HepG2 (cell line): ENCODE measurements at regions not wholly inside any gene's neighbourhood (a gene's known extent, or its start where the extent isn't known, plus 50 kb on each side); places are given as distances from the start of the nearest gene placed in this dataset.

Source experiments
- ATAC-seq: fragments of 200-7000 bp; cut with Tn5 transposase; 3 replicates; pipeline ENCODE4 v1.9.1; 2020; ENCODE audit warnings: mild to moderate bottlenecking, moderate library complexity
- BruUV-seq: library from RNA; stranded (reverse); fragments of 400-500 nt; replicated peaks from 2 replicates; lab custom pipeline; 2021; lab: Mats Ljungman, UMichigan
- CTCF ChIA-PET: fragments of 300-600 bp; formaldehyde crosslinking; extraction: SDS; loops from one replicate; lab custom pipeline; 2021; ENCODE audit warnings: low total read pairs, inconsistent platforms, low intra/inter-chr PET ratio; lab: Yijun Ruan, JAX
- POLR2A ChIA-PET: fragments of 350-600 bp; sonication (Branson Sonifier 250); formaldehyde crosslinking; loops from one replicate; lab custom pipeline; 2020; ENCODE audit warnings: antibody characterized with exemption, inconsistent platforms; lab: Yijun Ruan, JAX
- DNase-seq: peaks from one replicate; pipeline ENCODE4 v3.0.0-alpha.2; 2015; ENCODE audit warnings: low spot score
- FAIRE-seq: peaks from 3 replicates; lab custom pipeline; 2011; peaks lifted over from hg19 to GRCh38; lab: Jason Lieb, UNC
- H2AFZ ChIP-seq: one replicate; pipeline ENCODE4 v1.6.1; 2011; ENCODE audit warnings: low read length, inconsistent platforms
- H3K27ac ChIP-seq: fragments of 300-600 bp; 3 replicates; pipeline ENCODE4 v1.8.0; 2011; ENCODE audit warnings: mixed run types, mild to moderate bottlenecking, mixed read lengths, low read length, inconsistent platforms; ENCODE audit not compliant: insufficient read depth; ENCODE audit errors: extremely low read length
- H3K27me3 ChIP-seq, 2 experiments: fragments of 200-600 bp in 1 of 2; 2 replicates in 1 of 2; 3 replicates in 1 of 2; pipeline versions ENCODE4 v1.6.0 to v1.8.0; 2011; ENCODE audit warnings: low read length in 2 of 2, mild to moderate bottlenecking in 2 of 2, moderate library complexity in 2 of 2, inconsistent platforms in 1 of 2; ENCODE audit not compliant: insufficient read depth in 2 of 2, control insufficient read depth in 1 of 2
- H3K36me3 ChIP-seq, 2 experiments: fragments of 200-600 bp in 1 of 2; replicated peaks in 1 of 2; 2 replicates in 1 of 2; 3 replicates in 1 of 2; pipeline versions ENCODE4 v1.5.1 to v1.8.0; 2011; ENCODE audit warnings: low read length in 2 of 2, inconsistent platforms in 1 of 2; ENCODE audit not compliant: insufficient read depth in 2 of 2, control insufficient read depth in 1 of 2
- H3K4me1 ChIP-seq: 2 replicates; pipeline ENCODE4 v1.5.1; 2012; ENCODE audit warnings: low read length, inconsistent platforms; ENCODE audit not compliant: insufficient read depth
- H3K4me2 ChIP-seq: 2 replicates; pipeline ENCODE4 v1.6.0; 2011; ENCODE audit warnings: low read depth, low read length, inconsistent platforms
- H3K4me3 ChIP-seq, 3 experiments: fragments of 200-600 bp in 1 of 3; sonication (generic), shearing (Covaris generic) in 1 of 3; replicated peaks in 1 of 3; 2 replicates each; pipeline ENCODE4 v1.5.1; 2011 to 2016; ENCODE audit warnings: low read length in 3 of 3, inconsistent platforms in 2 of 3, low read depth in 2 of 3, mild to moderate bottlenecking in 2 of 3, control low read depth in 1 of 3, mixed read lengths in 1 of 3; ENCODE audit not compliant: insufficient read depth in 1 of 3
- H3K79me2 ChIP-seq: one replicate; pipeline ENCODE4 v1.6.1; 2011; ENCODE audit warnings: low read length, inconsistent platforms; ENCODE audit not compliant: insufficient read depth
- H3K9ac ChIP-seq: 2 replicates; pipeline ENCODE4 v1.6.0; 2011; ENCODE audit warnings: mild to moderate bottlenecking, low read depth, low read length, inconsistent platforms; ENCODE audit not compliant: insufficient read depth
- H3K9me3 ChIP-seq: 2 replicates; pipeline ENCODE4 v1.5.1; 2012; ENCODE audit warnings: mild to moderate bottlenecking, low read length
- H4K20me1 ChIP-seq: 2 replicates; pipeline ENCODE4 v1.6.0; 2011; ENCODE audit warnings: inconsistent platforms, mild to moderate bottlenecking, low read length, moderate library complexity; ENCODE audit not compliant: insufficient read depth
- BCL6 ChIP-seq: IDR thresholded peaks from 2 replicates; pipeline ENCODE4 v1.6.1; 2016; ENCODE audit warnings: missing genetic modification reagents, missing compliant biosample characterization
- BHLHE40 ChIP-seq: IDR thresholded peaks from 2 replicates; pipeline ENCODE4 v1.6.1; 2011; ENCODE audit warnings: low read length, improper control_type of control experiment
- GMEB2 ChIP-seq: IDR thresholded peaks from 2 replicates; pipeline ENCODE4 v1.6.1; 2016; ENCODE audit warnings: missing biosample characterization, missing genetic modification reagents, low read depth
- GTF2F1 ChIP-seq: fragments of 150-350 bp; IDR thresholded peaks from 2 replicates; pipeline ENCODE4 v1.6.1; 2014; ENCODE audit warnings: low read length
- KDM5A ChIP-seq: fragments of 200-600 bp; sonication (generic); IDR thresholded peaks from 2 replicates; pipeline ENCODE4 v1.7.0; 2018; ENCODE audit warnings: antibody characterized with exemption, mild to moderate bottlenecking, low read length, borderline replicate concordance
- NFYB ChIP-seq: sonication (generic); formaldehyde crosslinking; IDR thresholded peaks from 2 replicates; pipeline ENCODE4 v1.4.0; 2020; ENCODE audit warnings: missing genetic modification reagents
- SNAI1 ChIP-seq: sonication (generic); formaldehyde crosslinking; IDR thresholded peaks from 2 replicates; pipeline ENCODE4 v1.5.0; 2020; ENCODE audit warnings: mild to moderate bottlenecking, missing genetic modification reagents, borderline replicate concordance
- ZBTB21 ChIP-seq: sonication (generic); formaldehyde crosslinking; IDR thresholded peaks from 2 replicates; pipeline ENCODE4 v1.4.0; 2020; ENCODE audit warnings: missing genetic modification reagents
- ZFY ChIP-seq: sonication (generic); formaldehyde crosslinking; IDR thresholded peaks from 2 replicates; pipeline ENCODE4 v1.4.0; 2020; ENCODE audit warnings: missing genetic modification reagents
- ZKSCAN8 ChIP-seq: IDR thresholded peaks from 2 replicates; pipeline ENCODE4 v1.6.1; 2016; ENCODE audit warnings: borderline replicate concordance, missing genetic modification reagents, missing compliant biosample characterization
- ZNF232 ChIP-seq: sonication (generic); formaldehyde crosslinking; IDR thresholded peaks from 2 replicates; pipeline ENCODE4 v1.4.0; 2020; ENCODE audit warnings: missing genetic modification reagents, borderline replicate concordance
- ZNF331 ChIP-seq: sonication (generic); formaldehyde crosslinking; IDR thresholded peaks from 2 replicates; pipeline ENCODE4 v1.4.0; 2020; ENCODE audit warnings: missing genetic modification reagents
- ZNF816 ChIP-seq: sonication (generic); formaldehyde crosslinking; IDR thresholded peaks from 2 replicates; pipeline ENCODE4 v1.8.0; 2022; ENCODE audit warnings: missing genetic modification reagents, mild to moderate bottlenecking, borderline replicate concordance
- WGBS: methylation state at CpG from one replicate; pipeline ENCODE4 v1.1.6; 2017; ENCODE audit warnings: low lambda C conversion rate; 5-methylcytosine and 5-hydroxymethylcytosine counted together
- in situ Hi-C: cut with HindIII; loops from 2 replicates; pipeline ENCODE4 v1.10.0; 2017; ENCODE audit warnings: low pct_unique_long_range_greater_than_20kb; ENCODE audit not compliant: extremely low pct_ligation_motif_present
- intact Hi-C: fragments of 100-400 bp; cut with micrococcal nuclease; formaldehyde crosslinking; loops from one replicate; pipeline ENCODE4 v1.10.0; 2022; ENCODE audit not compliant: unreplicated experiment
- TF ChIP-seq, protein P1 (sequence below): IDR thresholded peaks from 2 replicates; pipeline ENCODE4 v1.6.1; 2016
- TF ChIP-seq, protein P2 (sequence below): sonication (generic); formaldehyde crosslinking; IDR thresholded peaks from 2 replicates; pipeline ENCODE4 v1.4.0; 2020; ENCODE audit warnings: missing genetic modification reagents
- TF ChIP-seq, protein P3 (sequence below): sonication (generic); formaldehyde crosslinking; IDR thresholded peaks from 2 replicates; pipeline ENCODE4 v1.5.0; 2020; ENCODE audit warnings: mild to moderate bottlenecking, missing genetic modification reagents, borderline replicate concordance

DNA sequence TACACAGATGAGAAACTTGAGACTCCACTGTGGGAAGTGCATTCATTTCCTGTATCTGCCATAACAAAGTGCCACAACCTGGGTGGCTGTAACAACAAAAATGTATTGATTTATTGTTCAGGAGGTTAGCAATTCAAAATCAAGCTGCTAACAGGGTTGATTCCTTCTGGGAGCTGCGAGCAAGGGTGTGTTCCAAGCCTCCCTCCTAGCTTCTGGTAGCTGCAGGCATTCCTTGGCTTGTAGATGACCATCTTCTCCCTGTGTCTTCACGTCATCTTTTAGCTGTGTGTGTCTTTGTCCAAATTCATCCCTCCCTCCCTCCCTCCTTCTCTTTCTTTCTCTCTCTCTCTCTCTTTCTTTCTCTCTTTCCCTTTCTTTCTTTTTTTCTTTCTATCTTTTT is 258.1 kb downstream of the MSX2 start:
- in situ Hi-C loops (no loop called here), intact Hi-C loops (no loop called here)
- H3K4me3 ChIP-seq: no peak overlapping the region
- 0 out of 5 replicates have a peak, but pooled peaks cover 0 to 3% of the 10 kb centered on the region in 2 experiments for H3K27me3 ChIP-seq
- H3K79me2 ChIP-seq: no peaks in the 10 kb centered on the region
- H2AFZ ChIP-seq: no peak overlapping the region
- CTCF ChIA-PET: no interaction called here
- BruUV-seq: no TSS peak
- no peaks in the 10 kb centered on the region for H4K20me1 ChIP-seq
- H3K9me3 ChIP-seq: no peaks in the 10 kb centered on the region
- no peak overlapping the region for H3K4me2 ChIP-seq
- H3K4me1 ChIP-seq: no peaks in the 10 kb centered on the region
- FAIRE-seq (no peak), DNase-seq (no peak), ATAC-seq (no peak)
- WGBS: 0% methylated on average over 2 of the region's 2 CpGs
- POLR2A ChIA-PET: no interaction called here
- H3K36me3 ChIP-seq: no peaks in the 10 kb centered on the region
- H3K9ac ChIP-seq: no peak overlapping the region
- TF ChIP-seq, protein P1, sequence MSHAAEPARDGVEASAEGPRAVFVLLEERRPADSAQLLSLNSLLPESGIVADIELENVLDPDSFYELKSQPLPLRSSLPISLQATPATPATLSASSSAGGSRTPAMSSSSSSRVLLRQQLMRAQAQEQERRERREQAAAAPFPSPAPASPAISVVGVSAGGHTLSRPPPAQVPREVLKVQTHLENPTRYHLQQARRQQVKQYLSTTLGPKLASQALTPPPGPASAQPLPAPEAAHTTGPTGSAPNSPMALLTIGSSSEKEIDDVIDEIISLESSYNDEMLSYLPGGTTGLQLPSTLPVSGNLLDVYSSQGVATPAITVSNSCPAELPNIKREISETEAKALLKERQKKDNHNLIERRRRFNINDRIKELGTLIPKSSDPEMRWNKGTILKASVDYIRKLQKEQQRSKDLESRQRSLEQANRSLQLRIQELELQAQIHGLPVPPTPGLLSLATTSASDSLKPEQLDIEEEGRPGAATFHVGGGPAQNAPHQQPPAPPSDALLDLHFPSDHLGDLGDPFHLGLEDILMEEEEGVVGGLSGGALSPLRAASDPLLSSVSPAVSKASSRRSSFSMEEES (CRISPR knock-in tag): no peak
- TF ChIP-seq ZBTB21: no peak
- no peak for TF ChIP-seq ZNF232 (CRISPR knock-in tag)
- no peak for TF ChIP-seq GTF2F1
- TF ChIP-seq KDM5A: no peak
- TF ChIP-seq SNAI1: no peak
- TF ChIP-seq ZNF816 (CRISPR knock-in tag): no peak
- TF ChIP-seq, protein P2, sequence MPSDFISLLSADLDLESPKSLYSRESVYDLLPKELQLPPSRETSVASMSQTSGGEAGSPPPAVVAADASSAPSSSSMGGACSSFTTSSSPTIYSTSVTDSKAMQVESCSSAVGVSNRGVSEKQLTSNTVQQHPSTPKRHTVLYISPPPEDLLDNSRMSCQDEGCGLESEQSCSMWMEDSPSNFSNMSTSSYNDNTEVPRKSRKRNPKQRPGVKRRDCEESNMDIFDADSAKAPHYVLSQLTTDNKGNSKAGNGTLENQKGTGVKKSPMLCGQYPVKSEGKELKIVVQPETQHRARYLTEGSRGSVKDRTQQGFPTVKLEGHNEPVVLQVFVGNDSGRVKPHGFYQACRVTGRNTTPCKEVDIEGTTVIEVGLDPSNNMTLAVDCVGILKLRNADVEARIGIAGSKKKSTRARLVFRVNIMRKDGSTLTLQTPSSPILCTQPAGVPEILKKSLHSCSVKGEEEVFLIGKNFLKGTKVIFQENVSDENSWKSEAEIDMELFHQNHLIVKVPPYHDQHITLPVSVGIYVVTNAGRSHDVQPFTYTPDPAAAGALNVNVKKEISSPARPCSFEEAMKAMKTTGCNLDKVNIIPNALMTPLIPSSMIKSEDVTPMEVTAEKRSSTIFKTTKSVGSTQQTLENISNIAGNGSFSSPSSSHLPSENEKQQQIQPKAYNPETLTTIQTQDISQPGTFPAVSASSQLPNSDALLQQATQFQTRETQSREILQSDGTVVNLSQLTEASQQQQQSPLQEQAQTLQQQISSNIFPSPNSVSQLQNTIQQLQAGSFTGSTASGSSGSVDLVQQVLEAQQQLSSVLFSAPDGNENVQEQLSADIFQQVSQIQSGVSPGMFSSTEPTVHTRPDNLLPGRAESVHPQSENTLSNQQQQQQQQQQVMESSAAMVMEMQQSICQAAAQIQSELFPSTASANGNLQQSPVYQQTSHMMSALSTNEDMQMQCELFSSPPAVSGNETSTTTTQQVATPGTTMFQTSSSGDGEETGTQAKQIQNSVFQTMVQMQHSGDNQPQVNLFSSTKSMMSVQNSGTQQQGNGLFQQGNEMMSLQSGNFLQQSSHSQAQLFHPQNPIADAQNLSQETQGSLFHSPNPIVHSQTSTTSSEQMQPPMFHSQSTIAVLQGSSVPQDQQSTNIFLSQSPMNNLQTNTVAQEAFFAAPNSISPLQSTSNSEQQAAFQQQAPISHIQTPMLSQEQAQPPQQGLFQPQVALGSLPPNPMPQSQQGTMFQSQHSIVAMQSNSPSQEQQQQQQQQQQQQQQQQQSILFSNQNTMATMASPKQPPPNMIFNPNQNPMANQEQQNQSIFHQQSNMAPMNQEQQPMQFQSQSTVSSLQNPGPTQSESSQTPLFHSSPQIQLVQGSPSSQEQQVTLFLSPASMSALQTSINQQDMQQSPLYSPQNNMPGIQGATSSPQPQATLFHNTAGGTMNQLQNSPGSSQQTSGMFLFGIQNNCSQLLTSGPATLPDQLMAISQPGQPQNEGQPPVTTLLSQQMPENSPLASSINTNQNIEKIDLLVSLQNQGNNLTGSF (CRISPR knock-in tag): no peak
- TF ChIP-seq NFYB (CRISPR knock-in tag): no peak
- no peak for TF ChIP-seq ZNF331 (CRISPR knock-in tag)
- no peak for TF ChIP-seq BCL6
- no peak for TF ChIP-seq ZFY (CRISPR knock-in tag)
- no peak for TF ChIP-seq GMEB2
- no peak for TF ChIP-seq ZKSCAN8 (CRISPR knock-in tag)
- TF ChIP-seq, protein P3, sequence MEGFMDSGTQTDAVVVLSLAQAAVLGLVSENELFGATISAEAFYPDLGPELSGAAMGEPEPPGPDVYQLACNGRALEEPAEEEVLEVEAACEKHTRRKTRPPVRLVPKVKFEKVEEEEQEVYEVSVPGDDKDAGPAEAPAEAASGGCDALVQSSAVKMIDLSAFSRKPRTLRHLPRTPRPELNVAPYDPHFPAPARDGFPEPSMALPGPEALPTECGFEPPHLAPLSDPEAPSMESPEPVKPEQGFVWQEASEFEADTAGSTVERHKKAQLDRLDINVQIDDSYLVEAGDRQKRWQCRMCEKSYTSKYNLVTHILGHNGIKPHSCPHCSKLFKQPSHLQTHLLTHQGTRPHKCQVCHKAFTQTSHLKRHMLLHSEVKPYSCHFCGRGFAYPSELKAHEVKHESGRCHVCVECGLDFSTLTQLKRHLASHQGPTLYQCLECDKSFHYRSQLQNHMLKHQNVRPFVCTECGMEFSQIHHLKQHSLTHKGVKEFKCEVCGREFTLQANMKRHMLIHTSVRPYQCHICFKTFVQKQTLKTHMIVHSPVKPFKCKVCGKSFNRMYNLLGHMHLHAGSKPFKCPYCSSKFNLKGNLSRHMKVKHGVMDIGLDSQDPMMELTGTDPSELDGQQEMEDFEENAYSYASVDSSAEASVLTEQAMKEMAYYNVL (CRISPR knock-in tag): no peak
- no peak for TF ChIP-seq BHLHE40
- H3K27ac ChIP-seq: no peak overlapping the region
